ENCODE measurements at regions not wholly inside any gene's neighbourhood (a gene's known extent, or its start where the extent isn't known, plus 50 kb on each side); places are given as distances from the start of the nearest gene placed in this dataset.
"Not testable (repeated sequence)": the region's sequence is repeated elsewhere in the genome, so short reads cannot be mapped to it uniquely, and the experiment has no call there.

GRCh38 chrX:1140236-1140681, 72.2 kb downstream of the CRLF2 start:
- no peak overlapping the region for H3K27ac Mint-ChIP-seq
- TF ChIP-seq CTCF (conservative IDR thresholded peaks at IDR 0.05), result no peak
- H3K27me3 Mint-ChIP-seq, result peaks cover 11% of the 10 kb centered on the region
- peak; percentile 39 for DNase-seq (ENCODE audit: extremely low spot score, unreplicated experiment)
- H3K4me1 Mint-ChIP-seq (ENCODE audit: unreplicated experiment), result no peaks in the 10 kb centered on the region
- H3K4me3 Mint-ChIP-seq, result no peak overlapping the region
- no peaks in the 10 kb centered on the region for H3K36me3 Mint-ChIP-seq
- no peaks in the 10 kb centered on the region for H3K9me3 Mint-ChIP-seq

GRCh38 chrX:1139185-1139500, 73.3 kb downstream of the CRLF2 start:
- Mint-ChIP-seq H3K4me1 (ENCODE audit: unreplicated experiment) (no peaks in the 10 kb centered on the region), H3K4me3 (no peak overlapping the region), H3K27ac (no peak overlapping the region), H3K9me3 (no peaks in the 10 kb centered on the region), H3K27me3 (peaks cover 11% of the 10 kb centered on the region), H3K36me3 (no peaks in the 10 kb centered on the region)
- DNase-seq (ENCODE audit: extremely low spot score, unreplicated experiment), result peak; percentile 42
- no peak for TF ChIP-seq CTCF (conservative IDR thresholded peaks at IDR 0.05)

- Mint-ChIP-seq H3K4me1 (ENCODE audit: unreplicated experiment) (no peaks in the 10 kb centered on the region), H3K9me3 (no peaks in the 10 kb centered on the region)
Measured at GRCh38 chrX:1138476-1139184, 73.8 kb downstream of the CRLF2 start.

GRCh38 chrX:1137531-1137930, 74.9 kb downstream of the CRLF2 start:
- Mint-ChIP-seq H3K27me3 (peaks cover 11% of the 10 kb centered on the region), H3K4me1 (ENCODE audit: unreplicated experiment) (no peaks in the 10 kb centered on the region), H3K9me3 (no peaks in the 10 kb centered on the region), H3K36me3 (no peaks in the 10 kb centered on the region), H3K27ac (no peak overlapping the region), H3K4me3 (no peak overlapping the region)
- no peak for TF ChIP-seq CTCF (conservative IDR thresholded peaks at IDR 0.05)
- peak; percentile 53 for DNase-seq (ENCODE audit: extremely low spot score, unreplicated experiment)

More at GRCh38 chrX:1138476-1139184, 73.8 kb downstream of the CRLF2 start:
- peaks cover 11% of the 10 kb centered on the region for H3K27me3 Mint-ChIP-seq
- no peak overlapping the region for H3K27ac Mint-ChIP-seq
- no peak for TF ChIP-seq CTCF (conservative IDR thresholded peaks at IDR 0.05)
- H3K36me3 Mint-ChIP-seq, result no peaks in the 10 kb centered on the region
- DNase-seq (ENCODE audit: extremely low spot score, unreplicated experiment), result peak; percentile 24
- no peak overlapping the region for H3K4me3 Mint-ChIP-seq

GRCh38 chrX:1136582-1136981, 75.9 kb downstream of the CRLF2 start:
- not testable (repeated sequence) for H3K4me3 Mint-ChIP-seq; H3K9me3 Mint-ChIP-seq; DNase-seq (ENCODE audit: extremely low spot score, unreplicated experiment); H3K36me3 Mint-ChIP-seq; H3K27ac Mint-ChIP-seq; H3K4me1 Mint-ChIP-seq (ENCODE audit: unreplicated experiment)
- peaks cover 14% of the 10 kb centered on the region for H3K27me3 Mint-ChIP-seq

GRCh38 chrX:1134976-1135375, 77.5 kb downstream of the CRLF2 start:
- Mint-ChIP-seq H3K36me3 (no peaks in the 10 kb centered on the region), H3K27ac (no peak overlapping the region), H3K4me3 (no peak overlapping the region), H3K4me1 (ENCODE audit: unreplicated experiment) (no peaks in the 10 kb centered on the region), H3K27me3 (peaks cover 7% of the 10 kb centered on the region), H3K9me3 (no peaks in the 10 kb centered on the region)
- no peak for TF ChIP-seq CTCF (conservative IDR thresholded peaks at IDR 0.05)
- no peak for DNase-seq (ENCODE audit: extremely low spot score, unreplicated experiment)

Measured in type B pancreatic cell (in vitro differentiated cells).